ENCODE measurements at regions not wholly inside any gene's neighbourhood (a gene's known extent, or its start where the extent isn't known, plus 50 kb on each side); places are given as distances from the start of the nearest gene placed in this dataset.
"Not testable (repeated sequence)": the region's sequence is repeated elsewhere in the genome, so short reads cannot be mapped to it uniquely, and the experiment has no call there.

- DNase-seq = no peak
Measured at GRCh38 chr2:35931115-35931514, 424.5 kb upstream of the CRIM1 start.

- no peak for DNase-seq
Measured at GRCh38 chr2:35929551-35929950, 426.0 kb upstream of the CRIM1 start.

DNA sequence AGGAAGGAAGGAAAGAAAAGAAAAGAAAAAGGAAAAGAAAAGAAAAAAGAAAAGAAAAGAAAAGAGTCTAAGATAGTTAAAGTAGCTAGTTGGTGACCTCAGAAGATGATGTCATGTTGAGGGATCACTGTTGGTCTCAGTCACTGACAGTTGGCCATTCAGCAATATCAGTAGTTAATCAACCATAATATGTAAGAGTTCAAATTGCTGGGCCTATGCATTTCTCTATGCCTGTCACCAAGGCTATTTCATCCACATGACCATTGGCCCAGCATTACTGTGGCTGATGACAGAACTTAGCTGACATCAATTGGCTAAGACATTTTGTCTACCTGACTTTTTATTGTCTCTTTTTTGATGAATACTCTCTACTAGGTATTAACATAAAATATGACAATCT is 435.5 kb upstream of the CRIM1 start:
- no peak for DNase-seq

DNA sequence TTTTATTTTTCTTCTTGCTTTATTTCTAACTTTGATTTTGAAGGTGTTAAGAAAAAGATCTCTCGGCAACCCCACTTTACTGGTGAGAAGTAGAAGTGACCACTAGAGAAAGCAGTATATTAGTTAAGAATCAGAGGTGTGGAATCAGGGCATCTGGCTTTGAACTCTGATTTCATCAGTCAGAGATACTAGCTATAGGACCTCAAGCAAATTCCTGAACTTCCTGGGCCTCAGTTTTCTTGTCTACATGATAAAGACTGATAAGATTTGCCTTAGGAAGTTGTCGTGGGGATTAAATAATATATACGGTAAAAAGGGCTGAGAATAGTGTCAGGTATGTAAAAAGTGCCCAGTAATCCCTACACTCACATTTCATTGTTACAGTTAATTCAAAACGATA is 440.3 kb upstream of the CRIM1 start:
- no peak for DNase-seq

GRCh38 chr2:35891936-35892335 is 463.6 kb upstream of the CRIM1 start:
- DNase-seq = no peak

DNA sequence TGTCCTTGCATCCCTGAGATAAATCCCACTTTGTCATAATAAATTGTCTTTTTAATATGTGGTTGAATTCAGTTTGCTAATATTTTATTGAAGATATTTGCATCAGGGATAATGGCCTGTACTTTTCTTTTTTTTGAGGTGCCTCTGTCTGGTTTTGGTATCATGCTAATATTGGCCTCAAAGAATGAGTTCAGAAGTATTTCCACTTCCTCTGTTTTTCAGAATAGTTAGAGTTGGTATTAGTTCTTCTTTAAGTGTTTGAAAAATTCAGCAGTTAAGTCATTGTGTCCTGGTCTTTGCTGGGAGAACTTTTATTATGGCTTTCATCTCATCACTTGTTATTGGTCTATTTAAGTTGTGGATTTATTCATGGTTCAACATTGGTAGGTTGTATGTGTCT is 464.1 kb upstream of the CRIM1 start:
- DNase-seq = no peak

- no peak for DNase-seq
Measured at GRCh38 chr2:35887146-35887545, 468.4 kb upstream of the CRIM1 start.

- no peak for DNase-seq
Measured at GRCh38 chr2:35873921-35874320, 481.7 kb upstream of the CRIM1 start.

DNA sequence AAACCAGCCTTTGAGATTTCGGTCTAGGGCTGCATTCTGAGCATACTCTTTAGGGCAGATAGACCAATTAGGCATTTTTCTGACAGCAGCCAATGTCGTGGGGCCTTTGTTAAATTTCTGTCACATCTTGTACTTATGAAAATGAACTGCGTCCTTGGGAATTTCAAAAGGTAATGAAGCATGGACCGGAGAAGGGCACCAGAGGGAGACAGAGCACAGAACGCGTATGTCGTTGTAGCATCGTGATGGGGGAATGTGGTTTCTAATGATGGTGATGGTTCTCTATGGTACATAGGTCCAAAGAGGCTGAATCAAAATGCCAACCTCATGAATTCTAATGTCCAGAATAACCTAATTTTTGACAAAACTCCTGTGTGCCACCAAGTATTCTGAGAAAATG is 483.9 kb upstream of the CRIM1 start:
- DNase-seq = peak; percentile 17

DNA sequence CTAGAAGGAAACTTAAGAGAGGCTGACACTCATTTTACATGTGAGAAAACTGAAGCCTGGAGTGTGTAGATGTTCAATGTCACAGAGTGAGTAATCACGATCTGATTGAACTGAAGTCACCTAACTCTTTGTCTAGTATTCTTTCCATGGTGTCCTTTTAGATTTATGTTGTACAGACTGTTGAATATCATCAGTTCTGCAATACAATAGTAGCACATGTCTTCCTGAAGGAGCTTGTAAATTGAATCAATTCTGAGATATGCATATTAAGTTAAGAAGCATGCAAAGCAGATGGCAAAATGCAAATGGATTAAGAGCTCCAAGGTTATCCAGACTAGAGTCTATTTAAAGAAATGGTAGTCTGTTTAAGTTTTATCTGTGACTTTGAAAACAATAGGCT is 484.9 kb upstream of the CRIM1 start:
- no peak for DNase-seq

DNA sequence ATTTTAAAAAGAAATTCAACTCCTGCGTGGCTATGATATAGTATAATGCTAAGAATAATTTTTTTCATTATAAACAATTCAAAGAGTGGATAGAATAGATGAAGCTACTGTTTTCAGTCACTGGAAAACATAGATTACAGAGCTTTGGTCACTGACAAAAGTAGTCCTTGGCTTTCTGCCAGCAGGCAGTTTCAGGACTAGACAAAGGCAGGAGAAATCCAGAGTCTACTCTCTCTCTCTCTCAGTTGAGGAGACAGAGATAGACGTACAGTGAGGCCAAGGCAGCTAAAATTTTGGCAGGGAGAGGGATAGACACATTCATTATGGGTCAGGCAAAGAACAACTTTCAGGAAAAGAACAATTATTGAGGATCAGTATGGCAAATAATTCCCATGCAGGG is 491.4 kb upstream of the CRIM1 start:
- no peak for DNase-seq

DNA sequence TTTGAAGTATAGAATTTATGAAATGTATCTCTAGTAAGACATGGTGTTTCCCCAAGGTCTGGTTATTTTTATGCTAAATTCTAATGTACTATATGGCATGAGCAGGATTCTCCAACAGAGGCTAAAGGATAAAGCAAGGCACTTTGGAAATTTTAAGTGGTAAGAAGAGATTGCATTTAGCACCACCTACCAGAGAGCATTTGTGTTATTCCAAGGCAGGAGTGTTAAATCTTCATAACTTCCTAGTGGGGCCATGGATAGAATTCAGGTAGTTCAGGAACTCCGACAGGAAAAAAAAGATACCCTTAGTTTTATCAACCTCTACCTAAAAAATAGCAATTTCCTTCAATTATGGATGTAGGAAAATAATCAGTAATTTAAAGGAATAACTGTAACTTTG is 497.4 kb upstream of the CRIM1 start:
- DNase-seq = peak; percentile 5

DNA sequence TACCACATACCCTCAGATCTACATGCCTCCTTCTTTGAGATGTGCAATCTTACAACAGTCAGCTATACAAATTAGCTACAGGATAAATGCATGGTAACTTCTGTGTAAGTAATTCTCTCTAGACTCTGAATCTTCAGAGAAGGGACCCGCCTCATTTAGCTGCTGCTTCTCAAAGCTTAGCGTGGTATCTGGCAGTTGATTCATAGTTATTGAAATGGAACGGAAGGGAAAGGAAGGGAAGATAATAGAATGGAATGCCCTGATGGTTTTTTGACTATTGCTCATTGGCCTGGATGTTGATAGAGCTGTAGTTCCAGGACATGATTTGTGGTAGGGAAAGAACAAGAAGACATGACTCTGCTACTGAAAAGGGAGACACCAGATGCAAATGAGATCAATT is 498.1 kb upstream of the CRIM1 start:
- no peak for DNase-seq

DNA sequence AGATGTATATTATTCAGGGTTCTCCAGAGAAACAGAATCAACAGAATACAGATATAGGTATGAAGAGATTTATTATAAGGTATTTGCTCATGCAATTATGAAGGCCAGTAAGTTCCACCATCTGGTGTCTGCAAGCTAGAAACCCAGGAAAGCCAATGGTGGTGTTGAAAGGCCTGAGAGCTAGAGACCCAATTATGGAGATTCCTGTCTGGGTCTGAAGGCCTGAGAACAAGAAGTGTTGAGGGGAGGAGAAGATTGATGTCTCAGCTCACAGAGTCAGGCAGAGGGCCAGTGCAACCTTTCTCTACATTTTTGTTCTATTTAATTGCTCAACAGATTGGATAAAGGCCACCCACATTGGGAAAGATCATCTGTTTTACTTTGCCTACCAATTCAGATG is 524.2 kb upstream of the CRIM1 start:
- DNase-seq = peak; percentile 2

- no peak for DNase-seq
Measured at GRCh38 chr2:35830833-35831232, 524.7 kb upstream of the CRIM1 start.

DNA sequence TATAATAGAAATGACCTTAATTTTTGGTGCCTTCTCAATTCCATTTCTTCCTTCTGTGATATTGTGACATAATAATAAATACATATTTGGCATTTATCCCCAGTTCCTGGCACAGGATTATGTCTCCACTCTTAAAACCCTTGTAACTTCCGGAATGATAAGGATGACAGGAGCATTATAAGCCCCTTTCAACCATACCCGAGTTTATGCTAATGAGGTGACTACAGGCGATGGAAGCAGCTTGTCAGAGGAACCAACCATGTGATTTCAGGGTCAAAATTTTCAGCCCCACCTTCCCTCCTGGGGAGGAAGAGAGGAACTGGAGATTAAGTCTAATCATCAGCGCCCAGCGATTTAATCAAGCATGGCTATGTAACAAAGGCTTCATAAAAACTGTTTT is 528.5 kb upstream of the CRIM1 start:
- DNase-seq = no peak

GRCh38 chr2:35822716-35823115 is 532.9 kb upstream of the CRIM1 start:
- DNase-seq = no peak

GRCh38 chr2:35821675-35822074 is 533.9 kb upstream of the CRIM1 start:
- DNase-seq = no peak

GRCh38 chr2:35820391-35820790 is 535.2 kb upstream of the CRIM1 start:
- no peak for DNase-seq

GRCh38 chr2:35819033-35819432 is 536.5 kb upstream of the CRIM1 start:
- no peak for DNase-seq

- DNase-seq = not testable (repeated sequence)
Measured at GRCh38 chr2:35818359-35818758, 537.2 kb upstream of the CRIM1 start.

- not testable (repeated sequence) for DNase-seq
Measured at GRCh38 chr2:35814597-35814996, 541.0 kb upstream of the CRIM1 start.

- no peak for DNase-seq
Measured at GRCh38 chr2:35803126-35803525, 552.5 kb upstream of the CRIM1 start.

- no peak for DNase-seq
Measured at GRCh38 chr2:35794796-35795450, 560.7 kb upstream of the CRIM1 start.

DNA sequence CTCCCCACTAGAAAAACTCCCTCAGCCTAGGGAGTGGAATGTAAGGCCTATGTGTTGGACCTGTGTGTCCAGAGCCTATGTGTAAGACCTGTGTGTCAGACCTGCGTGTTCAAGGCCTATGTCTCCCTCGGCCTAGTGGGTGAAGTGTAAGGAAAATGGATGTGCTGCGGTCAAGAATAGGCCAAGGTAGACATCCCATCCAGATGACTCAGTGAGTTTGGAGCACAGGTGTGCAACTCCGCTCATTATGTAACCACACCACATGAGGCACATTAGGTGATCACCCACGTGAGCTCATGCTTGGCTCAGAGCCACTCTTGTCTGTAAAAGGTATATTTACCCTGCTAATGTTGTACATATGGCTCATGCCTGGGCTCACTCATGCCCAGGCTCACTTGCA is 565.3 kb upstream of the CRIM1 start:
- DNase-seq = no peak

DNA sequence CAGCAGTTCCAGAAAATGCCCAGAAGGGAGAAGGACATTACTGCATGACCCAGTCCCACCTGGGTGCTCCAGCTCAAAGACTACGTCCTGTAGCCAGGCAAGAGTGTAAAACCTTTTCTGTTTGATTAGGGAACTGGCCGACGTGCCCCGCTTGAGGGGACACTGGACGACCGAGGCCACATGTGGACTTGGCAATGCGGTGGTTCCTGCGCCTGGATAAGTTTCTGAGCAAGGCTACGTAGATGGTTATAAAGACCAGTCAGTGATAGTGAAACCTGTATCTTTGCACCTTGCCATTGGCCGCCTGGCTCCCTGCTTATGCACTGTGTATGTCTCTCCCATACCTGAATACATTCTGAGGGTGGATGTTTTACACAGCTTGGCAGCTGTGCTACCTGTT is 567.0 kb upstream of the CRIM1 start:
- no peak for DNase-seq
